ENCODE measurements at regions not wholly inside any gene's neighbourhood (a gene's known extent, or its start where the extent isn't known, plus 50 kb on each side); places are given as distances from the start of the nearest gene placed in this dataset.
A peak's percentile ranks its signal among the peaks of the same experiment; 100 is the strongest.

GRCh38 chr2:5290900-5291546, 401.2 kb upstream of the SOX11 start:
- no peak for DNase-seq (ENCODE audit: low read depth in 1 of 2, low spot score in 1 of 2)

- no peak for DNase-seq (ENCODE audit: low read depth in 1 of 2, low spot score in 1 of 2)
These were observed 387.5 kb upstream of the SOX11 start for GRCh38 chr2:5304640-5305039.

- DNase-seq (ENCODE audit: low read depth in 1 of 2, low spot score in 1 of 2), result no peak
These were observed 377.1 kb upstream of the SOX11 start for GRCh38 chr2:5315041-5315440.

GRCh38 chr2:5315512-5315911, 376.7 kb upstream of the SOX11 start:
- DNase-seq (ENCODE audit: low read depth in 1 of 2, low spot score in 1 of 2), result no peak

GRCh38 chr2:5316001-5316490, 376.1 kb upstream of the SOX11 start:
- no peak for DNase-seq (ENCODE audit: low read depth in 1 of 2, low spot score in 1 of 2)

- DNase-seq (ENCODE audit: low read depth in 1 of 2, low spot score in 1 of 2), result no peak
These were observed 372.7 kb upstream of the SOX11 start for GRCh38 chr2:5319493-5319892.

GRCh38 chr2:5322396-5322795, 369.8 kb upstream of the SOX11 start:
- no peak for DNase-seq (ENCODE audit: low read depth in 1 of 2, low spot score in 1 of 2)

GRCh38 chr2:5325523-5325922, 366.7 kb upstream of the SOX11 start:
- no peak for DNase-seq (ENCODE audit: low read depth in 1 of 2, low spot score in 1 of 2)

GRCh38 chr2:5328826-5329225, 363.4 kb upstream of the SOX11 start:
- no peak for DNase-seq (ENCODE audit: low read depth in 1 of 2, low spot score in 1 of 2)

GRCh38 chr2:5329763-5330162, 362.4 kb upstream of the SOX11 start:
- no peak for DNase-seq (ENCODE audit: low read depth in 1 of 2, low spot score in 1 of 2)

- no peak for DNase-seq (ENCODE audit: low read depth in 1 of 2, low spot score in 1 of 2)
These were observed 361.2 kb upstream of the SOX11 start for GRCh38 chr2:5330961-5331360.

GRCh38 chr2:5332925-5333324, 359.3 kb upstream of the SOX11 start:
- DNase-seq (ENCODE audit: low read depth in 1 of 2, low spot score in 1 of 2), result no peak

- DNase-seq (ENCODE audit: low read depth in 1 of 2, low spot score in 1 of 2), result no peak
These were observed 352.7 kb upstream of the SOX11 start for GRCh38 chr2:5339473-5339872.

- no peak for DNase-seq (ENCODE audit: low read depth in 1 of 2, low spot score in 1 of 2)
These were observed 348.3 kb upstream of the SOX11 start for GRCh38 chr2:5343785-5344335.

- DNase-seq (ENCODE audit: low read depth in 1 of 2, low spot score in 1 of 2), result no peak
These were observed 339.9 kb upstream of the SOX11 start for GRCh38 chr2:5352286-5352685.

- DNase-seq (ENCODE audit: low read depth in 1 of 2, low spot score in 1 of 2), result no peak
These were observed 338.6 kb upstream of the SOX11 start for GRCh38 chr2:5353565-5353964.

GRCh38 chr2:5359397-5359796, 332.8 kb upstream of the SOX11 start:
- DNase-seq (ENCODE audit: low read depth in 1 of 2, low spot score in 1 of 2), result no peak

- no peak for DNase-seq (ENCODE audit: low read depth in 1 of 2, low spot score in 1 of 2)
These were observed 332.1 kb upstream of the SOX11 start for GRCh38 chr2:5360081-5360480.

- DNase-seq (ENCODE audit: low read depth in 1 of 2, low spot score in 1 of 2), result no peak
These were observed 327.8 kb upstream of the SOX11 start for GRCh38 chr2:5364361-5364760.

GRCh38 chr2:5365871-5366461, 326.2 kb upstream of the SOX11 start:
- peak in 1 of 2 donors; percentile 11 for DNase-seq (ENCODE audit: low read depth in 1 of 2, low spot score in 1 of 2)

- DNase-seq (ENCODE audit: low read depth in 1 of 2, low spot score in 1 of 2), result no peak
These were observed 324.9 kb upstream of the SOX11 start for GRCh38 chr2:5367321-5367720.

GRCh38 chr2:5368263-5368662, 323.9 kb upstream of the SOX11 start:
- DNase-seq (ENCODE audit: low read depth in 1 of 2, low spot score in 1 of 2), result no peak

GRCh38 chr2:5369510-5369909, 322.7 kb upstream of the SOX11 start:
- no peak for DNase-seq (ENCODE audit: low read depth in 1 of 2, low spot score in 1 of 2)

All from activated CD4-positive, alpha-beta T cell treated with anti-CD3 and anti-CD28 coated beads, Interleukin-2, amount 50 U/mL, for 24 hours (primary cell).